Pancreas (tissue), 10 donors: ENCODE measurements at regions not wholly inside any gene's neighbourhood (a gene's known extent, or its start where the extent isn't known, plus 50 kb on each side); places are given as distances from the start of the nearest gene placed in this dataset.

Experiments
- ATAC-seq, 4 donors: fragments of 200-7000 bp; cut with Tn5 transposase; one replicate each; pipeline versions ENCODE4 v1.8.0 to v1.9.1; 2020; ENCODE audit warnings: mild to moderate bottlenecking in 4 of 4, moderate library complexity in 4 of 4
- DNase-seq, 6 donors: peaks; one replicate each; pipeline ENCODE4 v3.0.0-alpha.2; 2020
- FAIRE-seq: peaks from 2 replicates; lab custom pipeline; 2012; peaks lifted over from hg19 to GRCh38; lab: Jason Lieb, UNC
- H3K27ac ChIP-seq, 4 donors: fragments of 200-600 bp; sonication (generic); 1 replicate in 3 of 4; 2 replicates in 1 of 4; pipeline versions ENCODE4 v1.5.0 to v1.8.0; 2020
- H3K27me3 ChIP-seq, 4 donors: fragments of 200-600 bp; one replicate each; pipeline ENCODE4 v1.8.0; 2021
- H3K36me3 ChIP-seq, 3 donors: fragments of 200-600 bp; sonication (generic) in 1 of 3; one replicate each; pipeline versions ENCODE4 v1.5.0 to v1.8.0; 2020 to 2021
- H3K4me1 ChIP-seq, 3 donors: fragments of 200-600 bp; one replicate each; pipeline ENCODE4 v1.8.0; 2021
- H3K4me3 ChIP-seq, 4 donors: fragments of 200-600 bp; sonication (generic) in 2 of 4; one replicate each; pipeline versions ENCODE4 v1.5.0 to v1.8.0; 2020 to 2021
- H3K9me3 ChIP-seq, 4 donors: fragments of 200-600 bp; one replicate each; pipeline ENCODE4 v1.8.0; 2021
- CTCF ChIP-seq, 4 donors: fragments of 200-600 bp; sonication (generic) in 3 of 4; IDR thresholded peaks; one replicate each; pipeline versions ENCODE4 v1.5.0 to v1.8.0; 2021; ENCODE audit warnings: antibody characterized with exemption in 4 of 4
- WGBS, 2 donors: extraction: QIAGEN DNeasy Blood & Tissue Kit; methylation state at CpG; one replicate each; pipeline ENCODE4 v1.1.7; 2013; 5-methylcytosine and 5-hydroxymethylcytosine counted together
- intact Hi-C, 3 donors: fragments of 100-400 bp; cut with DNase I; formaldehyde crosslinking; loops; one replicate each; pipeline versions ENCODE4 v1.11.1 to v1.14.2; 2022
- donor health status: healthy with polysubstance abuse.
- donor health status: DM: no; HTN: no; CAD: no; lungs with moderate emphysema.
- donor health status: DM: no; HTN: no; CAD: no.
- donor health status: control.
- donor health status: control.
- donor health status: Bipolar disorder and iron deficiency.
- donor health status: DM: yes; HTN: yes; CAD: no.
- donor health status: DM: no; HTN: no; CAD: no.
- donor health status: DM: no; HTN: no; CAD: no.
- donor health status: DM: yes; HTN: yes; CAD: no.

DNA sequence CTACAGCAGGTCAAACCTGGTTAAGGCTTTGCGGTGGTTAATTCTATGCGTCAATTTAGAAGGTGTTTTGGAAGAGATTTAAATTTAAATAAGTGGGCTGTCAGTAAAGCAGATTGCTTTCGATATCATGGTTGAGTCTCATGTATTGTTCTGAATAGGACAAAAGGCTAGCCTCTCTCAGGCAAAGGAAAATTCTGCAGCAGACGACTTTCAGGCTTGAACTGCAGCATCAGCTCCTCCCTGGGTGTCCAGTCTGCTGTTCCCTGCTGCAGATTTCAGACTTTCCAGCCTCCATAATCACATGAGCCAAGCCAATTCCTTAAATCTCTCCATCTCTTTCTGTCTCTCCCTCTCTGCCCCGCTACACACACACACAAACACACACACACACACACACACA lies 143.2 kb downstream of the TUSC7 start:
- no peak for FAIRE-seq
- 76 to 80% methylated on average over 5 of the region's 5 CpGs for WGBS, 2 donors
- H3K9me3 ChIP-seq: no peaks in the 10 kb centered on the region
- no peak overlapping the region for H3K4me3 ChIP-seq
- no peaks in the 10 kb centered on the region for H3K4me1 ChIP-seq
- no peak for ATAC-seq
- DNase-seq: no peak
- no peaks in the 10 kb centered on the region for H3K27me3 ChIP-seq
- no peak overlapping the region for H3K27ac ChIP-seq
- no peaks in the 10 kb centered on the region for H3K36me3 ChIP-seq
- intact Hi-C loops: no loop called here
- no peak for TF ChIP-seq CTCF (IDR thresholded peaks at IDR 0.05)

- Histone ChIP-seq H3K9me3 (no peaks in the 10 kb centered on the region), H3K27ac (no peak overlapping the region), H3K27me3 (peaks cover 0 to 6% (median 0%) of the 10 kb centered on the region in 4 donors), H3K4me3 (no peak overlapping the region), H3K36me3 (no peaks in the 10 kb centered on the region), H3K4me1 (no peaks in the 10 kb centered on the region)
- TF ChIP-seq CTCF (IDR thresholded peaks at IDR 0.05): no peak
- no peak for FAIRE-seq
- intact Hi-C loops: no loop called here
- no peak for DNase-seq
- 11 to 43% methylated on average over 3 of the region's 3 CpGs for WGBS, 2 donors
- ATAC-seq: no peak
Measured at GRCh38 chr3:116863270-116863770, 153.7 kb downstream of the TUSC7 start.

- FAIRE-seq: no peak
- Histone ChIP-seq H3K9me3 (no peaks in the 10 kb centered on the region), H3K4me3 (no peak overlapping the region), H3K4me1 (no peaks in the 10 kb centered on the region), H3K36me3 (no peaks in the 10 kb centered on the region), H3K27me3 (peaks cover 0 to 6% (median 0%) of the 10 kb centered on the region in 4 donors), H3K27ac (no peak overlapping the region)
- WGBS, 2 donors: 8 to 15% methylated on average over 16 of the region's 16 CpGs
- TF ChIP-seq CTCF (IDR thresholded peaks at IDR 0.05): no peak
- intact Hi-C loops: no loop called here
- peak in 3 of 4 donors; percentile 64 to 77 (median 73) for ATAC-seq
- DNase-seq: peak in 3 of 6 donors; percentile 2 to 16 (median 9)
Measured at GRCh38 chr3:116863822-116864589, 154.4 kb downstream of the TUSC7 start.

DNA sequence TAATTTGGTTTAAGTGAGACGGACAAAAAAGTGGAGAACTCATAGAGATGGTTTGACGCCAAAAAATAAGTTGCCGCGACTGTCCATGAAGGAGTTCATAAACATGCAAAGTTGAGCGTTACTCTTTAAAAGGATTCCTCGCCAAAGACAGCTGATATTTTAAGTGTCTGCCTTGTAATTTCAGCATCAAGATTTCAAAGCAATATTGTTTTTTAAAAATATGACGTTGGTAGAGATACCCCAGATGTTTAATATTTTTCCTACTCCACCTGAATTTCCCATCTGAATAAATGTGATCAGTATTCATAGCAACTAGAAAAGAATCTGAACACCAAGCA lies 155.0 kb downstream of the TUSC7 start:
- no peak for FAIRE-seq
- H3K4me3 ChIP-seq: no peak overlapping the region

More for the DNA sequence above, 155.0 kb downstream of the TUSC7 start:
- TF ChIP-seq CTCF (IDR thresholded peaks at IDR 0.05): no peak
- Histone ChIP-seq H3K36me3 (no peaks in the 10 kb centered on the region), H3K27ac (no peak overlapping the region), H3K9me3 (no peaks in the 10 kb centered on the region), H3K4me1 (no peaks in the 10 kb centered on the region), H3K27me3 (peaks cover 0 to 6% (median 0%) of the 10 kb centered on the region in 4 donors)
- no peak for DNase-seq
- intact Hi-C loops: no loop called here
- no peak for ATAC-seq
- WGBS, 2 donors: 15 to 17% methylated on average over 7 of the region's 7 CpGs
